Fibroblast of the conjunctiva (primary cell): ENCODE measurements at regions not wholly inside any gene's neighbourhood (a gene's known extent, or its start where the extent isn't known, plus 50 kb on each side); places are given as distances from the start of the nearest gene placed in this dataset.
"Not testable (repeated sequence)": the region's sequence is repeated elsewhere in the genome, so short reads cannot be mapped to it uniquely, and the experiment has no call there.

Experiments used
- DNase-seq: peaks from one replicate; pipeline ENCODE4 v3.0.0-alpha.2; 2010; ENCODE audit warnings: low read depth

DNA sequence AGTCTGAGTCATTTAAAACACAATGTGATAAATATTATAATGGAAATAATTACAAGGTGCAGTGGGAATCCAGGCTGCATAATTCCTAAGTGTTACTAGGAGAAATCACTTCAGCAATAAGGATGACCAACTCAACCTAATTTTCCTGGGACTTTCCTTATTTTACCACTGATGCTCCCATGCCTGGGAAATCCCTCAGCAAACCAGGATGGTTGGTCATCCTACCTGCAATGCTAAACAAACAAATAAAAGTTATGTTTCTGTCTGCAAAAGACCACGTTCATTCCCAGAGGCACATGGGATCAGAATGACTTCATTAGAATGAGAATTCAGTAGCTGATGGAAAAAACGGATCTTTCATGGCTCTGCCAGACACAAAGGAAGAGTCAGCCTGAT lies 130.8 kb upstream of the RAP1B start:
- no peak for DNase-seq

DNA sequence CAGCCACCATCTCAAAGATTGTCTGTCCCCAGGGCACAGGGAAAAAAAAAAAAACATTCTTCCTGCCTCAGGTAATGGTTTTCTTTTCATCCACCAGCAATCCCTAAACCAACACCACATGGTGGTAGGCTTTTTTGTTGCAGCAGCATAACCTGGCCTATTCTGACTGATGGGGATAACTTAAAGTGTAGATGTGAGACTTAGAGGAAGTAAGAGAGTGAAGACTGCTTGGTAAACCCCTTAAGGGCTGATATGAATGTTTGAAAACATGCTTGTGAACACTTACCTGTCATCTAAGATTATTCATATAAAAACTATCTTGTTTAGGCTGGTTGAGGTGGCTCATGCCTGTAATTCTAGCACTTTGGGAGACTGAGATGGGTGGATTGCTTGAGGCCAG lies 130.2 kb upstream of the RAP1B start:
- no peak for DNase-seq

DNA sequence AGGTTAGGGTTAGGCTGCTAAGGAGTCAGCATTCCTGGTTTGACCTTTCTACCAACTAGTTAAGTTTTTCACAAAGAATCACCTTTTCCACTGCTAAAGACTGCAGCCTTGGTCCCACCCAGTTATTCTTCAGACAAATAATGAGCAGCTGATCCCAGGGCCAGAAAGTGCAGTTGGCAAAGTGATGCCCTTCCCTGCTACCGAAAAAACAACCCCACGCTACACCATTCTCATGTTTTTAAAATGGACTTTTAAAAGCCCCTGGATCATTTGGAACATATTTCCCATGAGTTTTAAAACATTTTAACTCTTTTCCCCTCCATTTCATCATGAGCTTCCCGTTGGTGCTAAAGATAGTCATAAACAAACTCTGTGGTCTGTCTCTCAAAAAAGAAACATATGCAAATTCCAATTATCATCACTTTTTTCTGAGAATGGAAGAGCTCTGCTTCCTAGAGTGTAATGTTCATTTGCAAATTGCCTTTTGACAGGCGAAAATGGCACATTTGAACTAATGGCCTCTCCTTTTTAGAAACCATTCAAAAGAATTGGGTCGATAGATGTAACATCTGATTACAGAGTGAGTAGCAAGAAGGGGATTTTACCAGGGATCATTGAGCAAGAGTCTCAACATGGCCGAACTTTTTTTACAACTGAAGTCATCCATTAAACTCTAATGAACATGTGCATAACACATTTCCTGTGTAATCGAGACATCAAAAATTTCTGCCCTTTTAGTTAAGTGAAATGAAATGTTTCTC lies 129.3 kb upstream of the RAP1B start:
- DNase-seq: no peak

DNA sequence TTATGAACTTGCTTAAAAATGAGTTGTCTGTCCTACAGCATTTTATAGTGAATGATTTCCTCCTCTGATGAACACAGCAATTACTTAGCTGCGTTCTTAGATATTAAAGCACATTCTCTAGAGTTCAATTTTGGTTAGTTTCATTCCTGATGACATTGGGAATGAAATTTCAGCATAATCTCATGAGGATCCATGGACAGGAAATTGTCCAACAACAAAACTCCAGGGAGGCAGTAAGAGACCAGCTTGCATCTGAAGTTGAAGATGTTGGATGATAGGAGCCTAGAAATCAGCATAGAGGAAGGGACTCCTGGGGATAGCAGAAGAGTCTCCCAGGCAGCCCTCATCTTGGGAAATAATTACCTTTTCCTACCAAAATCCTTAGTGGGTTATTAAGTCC lies 128.7 kb upstream of the RAP1B start:
- DNase-seq: no peak

DNA sequence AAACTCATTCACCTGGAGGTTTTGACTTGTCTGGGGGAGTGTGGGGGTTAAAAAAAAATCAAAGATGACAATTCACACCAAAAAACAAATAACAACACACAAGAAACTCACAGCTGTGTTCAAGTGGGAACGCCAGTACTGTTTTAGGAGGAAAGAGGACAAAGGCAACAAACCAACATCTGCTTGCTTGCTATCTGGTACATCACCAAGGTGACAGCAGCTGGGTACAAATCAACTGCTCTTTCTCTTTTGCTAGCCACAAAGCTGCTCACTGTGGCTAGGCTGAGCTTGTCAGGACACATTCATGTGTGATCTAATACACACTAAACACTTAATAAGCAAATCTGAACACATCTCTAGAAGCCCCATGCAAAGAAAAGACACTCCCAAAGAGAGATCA lies 128.0 kb upstream of the RAP1B start:
- no peak for DNase-seq

DNA sequence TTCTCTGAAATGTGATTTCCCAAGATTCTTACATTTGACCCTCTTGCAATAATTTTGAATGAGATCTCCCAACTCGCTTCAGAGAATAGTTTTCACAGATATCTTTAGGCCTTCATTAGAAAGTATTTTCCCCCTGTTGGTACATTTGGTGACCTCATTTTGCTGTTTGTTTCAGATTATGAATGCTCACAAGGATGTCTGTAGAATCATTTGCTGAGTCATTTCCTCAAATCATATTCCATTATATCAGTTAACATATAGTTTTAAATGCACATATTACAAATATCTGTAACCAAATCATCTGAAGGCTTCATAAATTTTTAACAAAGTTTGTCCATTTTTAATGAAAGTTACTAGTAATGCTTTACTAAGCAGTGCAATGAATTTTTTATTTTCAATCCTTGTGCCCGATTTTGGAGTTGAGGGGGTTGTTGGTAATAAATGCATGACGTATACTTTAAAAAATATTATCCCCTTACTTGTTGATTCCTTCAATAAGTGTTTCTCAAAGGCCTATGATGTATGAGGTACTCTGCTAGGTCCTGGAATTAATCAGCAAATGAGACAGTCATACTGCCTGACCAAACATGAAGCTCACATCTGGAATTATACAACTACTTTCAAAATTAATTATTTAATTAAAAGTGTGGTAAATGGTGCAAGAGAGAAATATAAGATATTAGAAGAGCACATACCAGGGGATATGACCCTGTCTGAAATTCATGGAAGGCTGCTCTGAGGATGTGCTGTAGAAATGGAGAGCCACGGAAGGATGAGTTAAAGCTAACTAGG lies 126.9 kb upstream of the RAP1B start:
- no peak for DNase-seq

DNA sequence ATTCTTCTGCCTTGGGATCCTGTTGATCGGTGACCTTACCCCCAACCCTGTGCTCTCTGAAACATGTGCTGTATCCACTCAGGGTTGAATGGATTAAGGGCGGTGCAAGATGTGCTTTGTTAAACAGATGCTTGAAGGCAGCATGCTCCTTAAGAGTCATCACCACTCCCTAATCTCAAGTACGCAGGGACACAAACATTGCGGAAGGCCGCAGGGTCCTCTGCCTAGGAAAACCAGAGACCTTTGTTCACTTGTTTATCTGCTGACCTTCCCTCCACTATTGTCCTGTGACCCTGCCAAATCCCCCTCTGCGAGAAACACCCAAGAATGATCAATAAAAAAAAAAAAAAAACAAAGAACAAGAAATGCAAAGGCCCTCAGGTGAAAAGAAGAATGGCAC lies 126.1 kb upstream of the RAP1B start:
- DNase-seq: not testable (repeated sequence)

DNA sequence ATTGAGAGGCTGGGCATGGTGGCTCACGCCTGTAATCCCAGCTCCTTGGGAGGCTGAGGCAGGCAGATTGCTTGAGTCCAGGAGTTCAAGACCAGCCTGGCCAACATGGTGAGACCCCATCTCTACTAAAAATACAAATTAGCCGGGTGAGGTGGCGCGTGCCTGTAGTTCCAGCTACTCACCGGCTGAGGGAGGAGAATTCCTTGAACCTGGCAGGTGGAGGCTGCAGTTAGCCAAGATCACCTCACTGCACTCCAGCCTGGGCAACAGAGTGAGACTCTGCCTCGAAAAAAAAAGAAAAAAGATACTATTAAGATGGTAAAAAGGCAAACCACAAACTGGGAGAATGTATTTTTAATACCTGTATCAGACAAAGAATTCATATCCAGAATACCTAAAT lies 124.2 kb upstream of the RAP1B start:
- not testable (repeated sequence) for DNase-seq

DNA sequence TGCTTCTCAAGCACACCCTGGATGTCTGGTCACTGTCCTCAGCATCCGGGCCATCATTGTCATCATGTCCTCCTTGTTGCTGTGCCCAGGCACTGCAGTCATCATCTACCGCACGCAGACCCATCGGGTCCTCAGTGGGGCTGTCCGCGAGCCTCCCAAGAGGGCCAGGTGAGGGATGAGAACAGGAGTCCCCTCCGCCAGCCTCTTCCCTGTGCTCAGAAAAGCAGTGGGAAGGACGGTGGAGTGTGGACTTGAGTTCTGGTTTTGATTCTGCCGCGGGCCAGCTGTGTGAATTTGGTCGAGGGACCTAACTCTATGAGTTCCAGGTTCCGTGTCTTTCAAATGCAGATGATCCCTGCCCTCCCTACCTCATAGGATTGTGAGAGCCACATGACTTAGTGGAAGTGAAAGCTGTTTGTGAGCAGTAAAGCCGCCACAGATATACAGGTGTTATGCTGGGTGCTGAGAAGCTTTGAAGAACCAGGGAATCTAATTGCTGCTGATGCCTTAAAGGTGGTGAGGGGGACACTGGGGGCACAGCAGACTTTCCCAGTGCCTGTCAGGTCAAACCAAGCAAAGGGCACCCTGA lies 122.9 kb upstream of the RAP1B start:
- DNase-seq: no peak

DNA sequence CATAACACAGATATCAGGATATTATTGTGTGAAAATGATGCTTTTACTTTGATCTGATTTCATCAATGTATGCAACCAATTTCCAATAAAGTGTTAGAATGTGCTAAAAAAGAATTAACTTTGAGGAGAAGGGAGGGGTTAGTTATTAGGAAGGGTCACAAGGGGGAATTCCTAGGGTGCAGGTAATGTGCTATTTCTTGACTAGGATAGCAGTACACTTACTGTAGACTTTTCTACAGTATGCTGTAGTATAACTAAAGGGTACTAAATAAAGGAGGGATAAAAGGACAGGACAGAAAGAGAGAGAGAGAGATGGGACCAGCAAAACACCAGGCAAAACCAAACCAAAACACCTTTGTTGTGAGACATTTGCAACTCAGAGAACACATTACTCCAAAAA lies 121.4 kb upstream of the RAP1B start:
- no peak for DNase-seq

DNA sequence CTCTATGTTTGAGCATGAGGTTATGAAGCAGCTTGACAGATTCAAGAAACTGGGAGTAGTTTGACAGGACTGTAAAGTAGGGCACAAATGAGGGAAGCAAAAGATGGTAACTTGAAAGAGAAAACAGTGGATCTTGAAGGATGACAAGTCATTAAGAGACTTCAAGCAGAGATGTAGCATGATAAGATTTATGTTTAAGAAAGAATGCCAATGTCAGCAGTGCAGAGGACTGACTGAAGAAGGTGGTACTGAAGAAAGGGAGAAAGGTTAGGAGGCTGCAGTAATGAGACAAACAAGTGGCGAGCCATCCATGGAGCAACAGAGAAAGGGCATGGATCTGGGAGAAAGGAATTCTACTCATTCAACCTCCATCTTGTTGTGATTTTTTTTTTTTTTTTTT lies 120.2 kb upstream of the RAP1B start:
- DNase-seq: no peak

DNA sequence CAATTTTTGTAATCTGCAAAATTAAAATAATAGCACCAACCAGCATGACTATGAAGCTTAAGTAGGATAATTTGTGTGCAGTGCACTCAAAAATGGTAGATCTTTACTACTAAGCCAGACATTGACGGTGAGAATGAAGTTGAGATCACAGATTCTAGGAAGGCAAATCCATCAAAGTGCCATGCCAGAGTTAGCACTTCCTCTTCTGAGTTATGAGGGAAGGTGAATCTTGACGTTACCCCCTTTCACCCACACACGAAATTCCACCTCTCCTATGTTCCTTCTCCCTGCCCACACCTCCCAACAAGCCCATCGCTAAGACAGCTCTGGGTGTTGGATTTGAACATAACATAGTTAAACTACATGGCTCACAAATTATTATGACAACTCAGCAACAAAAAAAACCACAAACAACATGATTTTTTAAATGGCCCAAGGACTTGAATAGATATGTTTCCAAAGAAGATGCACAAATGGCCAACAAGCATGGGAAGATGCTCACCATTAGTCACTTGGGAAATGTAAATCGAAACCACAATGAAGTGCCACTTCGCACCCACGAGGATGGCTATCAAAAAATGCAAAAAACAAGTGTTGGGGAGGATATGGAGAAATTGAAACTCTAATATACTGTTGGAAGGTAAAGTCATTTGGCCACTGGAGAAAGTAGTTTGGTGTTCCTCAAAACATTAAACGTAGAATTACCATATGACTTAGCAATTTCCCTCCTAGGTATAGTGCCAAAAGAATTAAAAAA lies 119.3 kb upstream of the RAP1B start:
- DNase-seq: no peak

DNA sequence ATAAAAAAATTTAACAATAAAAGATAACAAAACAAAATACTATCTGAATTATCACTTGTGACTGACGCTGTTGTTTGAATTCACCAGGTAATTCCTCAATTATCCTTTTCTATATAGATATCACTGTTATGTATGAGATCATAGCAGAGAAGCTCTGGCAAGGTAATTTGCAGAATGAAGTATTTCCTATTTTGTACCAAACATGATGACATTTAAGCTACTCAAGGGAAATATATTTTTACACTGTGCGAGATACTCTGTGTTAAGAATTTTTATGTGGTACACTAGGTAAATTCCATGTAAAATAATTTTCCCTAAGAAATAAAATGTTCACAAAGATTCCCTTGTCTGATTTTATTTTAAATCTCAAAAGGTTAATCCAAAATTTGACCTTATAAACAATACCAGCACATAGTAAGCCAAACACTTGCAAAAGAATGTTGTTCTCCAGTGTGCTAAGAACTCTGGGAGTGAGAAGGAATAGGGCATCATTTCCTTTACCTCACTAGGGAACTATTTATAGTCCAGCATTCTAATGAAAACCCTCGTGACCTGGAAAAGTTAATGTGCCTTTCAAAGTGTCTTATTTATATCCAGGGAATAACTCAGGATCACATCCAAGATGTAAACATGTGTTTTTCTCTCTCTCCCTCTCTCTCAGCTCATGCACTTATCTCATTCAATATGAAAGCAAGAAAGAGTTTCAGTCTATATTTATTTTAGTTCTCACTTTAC lies 115.2 kb upstream of the RAP1B start:
- DNase-seq: no peak

DNA sequence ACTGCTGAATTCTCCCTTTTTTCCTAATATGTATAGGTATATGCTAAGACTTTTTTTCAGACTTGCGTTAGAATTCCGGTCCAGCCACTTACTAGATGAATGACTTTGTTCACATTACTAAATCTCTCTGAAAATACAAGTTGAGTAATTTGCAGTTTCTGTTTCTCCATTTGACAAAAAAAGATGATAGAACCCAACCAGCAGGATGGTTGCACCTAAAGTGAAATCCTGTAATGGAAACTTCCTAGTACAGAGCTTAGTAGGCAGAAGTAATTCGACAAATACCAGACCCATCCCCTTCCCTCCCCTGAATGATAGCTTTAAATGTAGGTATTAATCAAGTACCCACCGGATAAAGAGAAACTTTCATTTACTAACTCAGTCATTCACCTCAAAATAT lies 113.6 kb upstream of the RAP1B start:
- DNase-seq: no peak

DNA sequence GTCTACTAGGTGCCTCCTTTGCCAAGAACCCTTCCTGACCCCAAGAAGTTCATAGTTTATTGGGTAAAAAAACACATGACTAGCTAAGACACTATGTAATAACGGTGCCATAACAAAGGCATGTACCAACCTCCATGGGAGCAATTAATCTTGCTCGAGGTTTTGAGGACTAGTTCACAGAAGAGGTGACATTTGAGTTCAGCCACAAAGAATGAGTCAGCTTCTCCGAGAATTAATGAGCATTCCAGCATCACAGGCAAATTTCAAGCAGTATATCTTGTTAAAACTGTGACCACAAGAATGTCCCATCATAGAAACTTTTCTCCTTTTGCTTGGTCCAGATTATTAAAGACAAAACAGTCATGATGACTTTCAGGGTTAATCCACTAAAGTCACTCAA lies 113.0 kb upstream of the RAP1B start:
- DNase-seq: no peak

DNA sequence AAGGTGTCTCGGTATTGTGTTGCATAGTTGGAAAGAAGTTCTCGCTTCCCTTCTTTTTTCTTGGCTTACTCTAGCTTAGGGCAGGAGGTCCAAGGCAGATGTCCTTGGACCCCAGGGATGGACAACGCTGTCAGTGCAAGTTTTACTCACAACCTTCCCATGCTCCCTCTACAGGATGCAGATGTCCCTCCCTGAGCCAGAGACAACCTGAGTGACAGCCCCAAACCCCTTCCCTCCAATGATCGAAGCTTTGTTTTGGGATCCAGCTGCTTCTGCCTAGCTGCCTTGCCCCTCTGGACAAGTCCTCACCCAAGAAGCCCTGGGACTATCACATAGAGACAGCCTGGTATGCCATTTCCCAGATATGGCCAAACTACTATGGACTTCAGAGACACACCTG lies 112.0 kb upstream of the RAP1B start:
- no peak for DNase-seq

DNA sequence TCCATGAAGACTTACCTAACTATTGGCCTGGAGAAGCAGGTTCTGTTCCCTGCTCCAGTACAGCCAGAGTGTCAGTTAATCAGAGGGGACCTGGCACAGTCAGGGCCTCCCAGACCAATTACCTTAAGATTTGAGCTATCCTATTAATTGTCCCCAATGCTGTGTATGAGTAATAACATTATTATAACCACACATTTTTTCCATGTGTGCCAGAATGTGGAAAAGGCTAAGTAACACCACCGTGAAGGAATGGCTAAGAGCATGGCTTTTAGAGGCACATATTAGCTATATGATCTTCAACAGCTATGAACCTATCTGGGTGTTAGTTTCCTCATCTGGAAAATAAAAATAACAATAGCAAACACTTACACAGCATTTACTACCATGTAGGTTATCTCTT lies 111.1 kb upstream of the RAP1B start:
- DNase-seq: no peak

DNA sequence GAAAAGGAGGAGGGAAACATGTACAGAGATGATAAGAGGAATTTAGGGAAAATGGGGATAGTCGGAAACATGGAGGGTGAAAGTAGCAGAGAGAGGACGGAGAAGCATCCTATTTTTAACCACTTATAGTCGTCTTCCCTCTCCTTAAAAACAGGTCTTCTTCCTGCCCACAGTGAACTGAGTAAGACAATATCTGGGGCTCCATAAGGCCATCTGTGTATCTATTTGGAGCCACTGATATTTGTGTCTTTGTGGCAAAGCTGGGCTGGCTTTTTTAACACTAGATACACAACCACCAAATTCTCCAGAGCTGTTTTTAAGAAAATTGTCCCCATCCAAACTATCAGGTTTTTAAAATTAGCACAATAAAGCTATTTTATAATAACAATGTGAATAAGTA lies 109.5 kb upstream of the RAP1B start:
- DNase-seq: no peak

DNA sequence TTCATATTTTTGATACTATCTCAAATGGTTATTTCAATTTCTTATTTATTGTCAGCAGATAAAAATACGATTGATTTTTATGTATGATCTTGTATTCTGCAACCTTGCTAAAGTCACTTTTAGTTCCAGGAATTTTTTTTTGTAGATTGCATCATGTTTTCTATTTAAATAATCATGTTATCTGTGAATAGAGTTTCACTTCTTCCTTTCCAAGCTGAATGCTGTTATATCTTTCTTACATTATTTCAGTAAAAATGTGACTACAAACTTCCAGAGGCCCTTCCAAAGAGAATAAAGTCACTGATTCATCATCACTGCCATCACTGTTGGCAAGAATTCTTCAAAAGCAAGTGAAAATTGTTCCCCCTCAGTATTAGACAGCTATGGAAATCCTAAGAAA lies 104.7 kb upstream of the RAP1B start:
- DNase-seq: no peak

DNA sequence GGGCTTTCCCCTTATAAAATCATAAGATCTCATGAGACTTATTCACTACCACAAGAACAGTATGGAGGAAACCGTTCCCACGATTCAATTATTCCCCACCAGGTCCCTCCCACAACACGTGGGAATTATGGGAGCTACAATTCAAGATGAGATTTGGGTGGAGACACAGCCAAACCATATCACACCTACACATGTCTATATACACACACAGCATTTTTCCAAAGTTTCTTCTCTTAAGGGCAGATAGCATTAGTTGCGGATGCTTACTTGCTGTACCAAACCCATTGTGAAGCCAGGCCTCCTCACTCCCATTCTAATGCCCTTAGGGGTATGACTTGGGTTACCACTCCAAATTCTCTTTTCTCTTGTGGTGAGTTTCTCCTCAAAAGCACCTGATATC lies 104.1 kb upstream of the RAP1B start:
- no peak for DNase-seq

DNA sequence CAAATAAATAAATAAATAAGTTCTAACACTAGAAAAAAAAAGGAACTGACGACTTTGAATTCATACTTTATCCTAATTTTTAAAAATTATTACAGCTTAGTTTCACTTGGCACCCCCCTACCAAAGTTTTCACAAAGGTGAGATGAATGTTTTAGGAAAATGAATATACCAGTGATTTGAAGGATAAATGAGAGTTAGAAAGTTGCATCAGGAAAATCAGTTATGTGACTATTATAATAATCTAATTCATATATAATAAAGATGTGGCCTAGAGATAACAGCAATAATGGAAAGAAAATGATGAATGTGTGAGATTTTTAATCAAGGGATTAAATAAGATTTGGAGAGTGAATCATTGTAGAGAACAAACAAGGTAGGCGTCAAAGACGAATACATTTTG lies 103.0 kb upstream of the RAP1B start:
- DNase-seq: no peak

DNA sequence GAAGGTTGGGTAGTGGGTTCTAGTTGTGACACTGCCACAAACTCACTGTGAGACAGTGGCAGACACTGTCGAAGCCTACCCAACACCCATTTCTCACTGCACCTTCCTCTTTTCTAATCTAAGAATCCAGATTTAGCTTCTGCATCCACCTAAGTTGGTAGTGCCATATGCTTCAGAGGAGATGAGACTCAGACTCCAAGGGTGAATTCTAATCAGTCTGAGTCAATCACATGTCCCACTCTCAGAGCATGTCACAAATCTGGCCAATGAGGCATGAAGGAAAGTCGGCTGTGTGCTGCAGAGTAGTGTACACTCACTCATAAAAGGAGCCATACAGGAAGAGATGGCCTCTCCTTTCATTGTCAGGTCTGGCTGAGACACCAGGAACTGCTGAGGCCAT lies 102.1 kb upstream of the RAP1B start:
- no peak for DNase-seq
